Lower leg skin (tissue), 4 donors: ENCODE measurements at regions not wholly inside any gene's neighbourhood (a gene's known extent, or its start where the extent isn't known, plus 50 kb on each side); places are given as distances from the start of the nearest gene placed in this dataset.
"Not testable (repeated sequence)": the region's sequence is repeated elsewhere in the genome, so short reads cannot be mapped to it uniquely, and the experiment has no call there.

Experiments used
- DNase-seq, 2 donors: peaks; one replicate each; pipeline ENCODE4 v3.0.0-alpha.2; 2019; ENCODE audit warnings: low spot score in 2 of 2
- H3K4me3 ChIP-seq: fragments of 200-600 bp; sonication (generic); 2 replicates; pipeline ENCODE4 v1.5.1; 2017; ENCODE audit warnings: mild to moderate bottlenecking, low read depth; ENCODE audit not compliant: poor library complexity, severe bottlenecking
- CTCF ChIP-seq, 3 donors: fragments of 450-650 bp; IDR thresholded peaks; one replicate each; pipeline ENCODE4 v1.5.1; 2016; ENCODE audit warnings: antibody characterized with exemption in 3 of 3, mild to moderate bottlenecking in 3 of 3, moderate library complexity in 2 of 3
- POLR2A ChIP-seq, 2 donors: fragments of 450-650 bp; IDR thresholded peaks; one replicate each; pipeline ENCODE4 v1.6.1; 2016 to 2017; ENCODE audit warnings: antibody characterized with exemption in 2 of 2, mild to moderate bottlenecking in 1 of 2, moderate library complexity in 1 of 2
- WGBS, 2 donors: methylation state at CpG; one replicate each; pipeline ENCODE4 v1.1.5; 2018; 5-methylcytosine and 5-hydroxymethylcytosine counted together
- intact Hi-C: fragments of 100-400 bp; cut with DNase I; formaldehyde crosslinking; loops from one replicate; pipeline ENCODE4 v1.15.0; 2023; ENCODE audit warnings: low total_unique reads

- intact Hi-C loops = no loop called here
- WGBS, 2 donors = 70 to 77% methylated on average over 4 of the region's 4 CpGs
- no peak for DNase-seq
- H3K4me3 ChIP-seq = no peak overlapping the region
- TF ChIP-seq POLR2A (IDR thresholded peaks at IDR 0.05) = no peak
- TF ChIP-seq CTCF (IDR thresholded peaks at IDR 0.05) = no peak
Measured at GRCh38 chr15:63447017-63447676, 57.2 kb upstream of the USP3 start.

GRCh38 chr15:63448266-63448665 lies 56.1 kb upstream of the USP3 start:
- H3K4me3 ChIP-seq = no peak overlapping the region
- WGBS, 2 donors = 72 to 76% methylated on average over 4 of the region's 4 CpGs
- TF ChIP-seq POLR2A (IDR thresholded peaks at IDR 0.05) (no peak), CTCF (IDR thresholded peaks at IDR 0.05) (no peak)
- peak in 1 of 2 donors; percentile 24 for DNase-seq
- intact Hi-C loops = no loop called here

DNA sequence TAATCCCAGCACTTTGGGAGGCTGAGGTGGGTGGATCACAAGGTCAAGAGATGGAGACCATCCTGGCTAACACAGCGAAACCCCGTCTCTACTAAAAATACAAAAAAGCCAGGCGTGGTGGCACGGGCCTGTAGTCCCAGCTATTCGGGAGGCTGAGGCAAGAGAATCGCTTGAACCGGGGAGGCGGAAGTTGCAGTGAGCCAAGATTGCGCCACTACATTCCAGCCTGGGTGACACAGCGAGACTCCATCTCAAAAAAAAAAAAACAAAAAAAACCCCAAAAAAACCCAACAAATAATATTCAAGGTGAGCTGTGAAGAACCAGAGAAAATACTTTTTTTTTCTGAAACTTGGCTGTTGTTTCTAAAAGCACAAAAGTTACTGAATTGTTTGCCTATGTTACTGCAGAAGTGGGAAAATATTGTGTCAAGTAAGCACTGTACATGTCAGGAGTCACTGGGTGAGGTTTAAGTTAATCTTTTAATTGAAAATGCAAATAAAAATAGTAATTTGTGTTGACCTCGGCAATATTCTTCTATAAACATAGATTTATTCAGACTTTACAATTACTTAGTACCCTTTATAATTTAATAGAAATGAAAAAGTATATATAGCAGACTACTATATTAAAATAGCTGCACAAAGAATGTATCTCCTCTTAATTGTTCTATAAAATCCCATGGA lies 55.4 kb upstream of the USP3 start:
- intact Hi-C loops, H3K4me3 ChIP-seq: not testable (repeated sequence)
- DNase-seq = peak in 1 of 2 donors; percentile 57
- WGBS, 2 donors = 91 to 92% methylated on average over 11 of the region's 11 CpGs

- 41 to 42% methylated on average over 3 of the region's 3 CpGs for WGBS, 2 donors
- DNase-seq = peak in 1 of 2 donors; percentile 60
Measured at GRCh38 chr15:63449731-63450130, 54.7 kb upstream of the USP3 start.

GRCh38 chr15:63450884-63451225 lies 53.5 kb upstream of the USP3 start:
- WGBS, 2 donors = 93 to 96% methylated on average over 9 of the region's 9 CpGs
- H3K4me3 ChIP-seq = no peak overlapping the region
- TF ChIP-seq CTCF (IDR thresholded peaks at IDR 0.05) (no peak), POLR2A (IDR thresholded peaks at IDR 0.05) (no peak)
- DNase-seq = peak in 1 of 2 donors; percentile 21
- intact Hi-C loops = no loop called here

More at GRCh38 chr15:63449731-63450130, 54.7 kb upstream of the USP3 start:
- TF ChIP-seq CTCF (IDR thresholded peaks at IDR 0.05) = no peak
- no peak for TF ChIP-seq POLR2A (IDR thresholded peaks at IDR 0.05)
- no peak overlapping the region for H3K4me3 ChIP-seq
- intact Hi-C loops = no loop called here

DNA sequence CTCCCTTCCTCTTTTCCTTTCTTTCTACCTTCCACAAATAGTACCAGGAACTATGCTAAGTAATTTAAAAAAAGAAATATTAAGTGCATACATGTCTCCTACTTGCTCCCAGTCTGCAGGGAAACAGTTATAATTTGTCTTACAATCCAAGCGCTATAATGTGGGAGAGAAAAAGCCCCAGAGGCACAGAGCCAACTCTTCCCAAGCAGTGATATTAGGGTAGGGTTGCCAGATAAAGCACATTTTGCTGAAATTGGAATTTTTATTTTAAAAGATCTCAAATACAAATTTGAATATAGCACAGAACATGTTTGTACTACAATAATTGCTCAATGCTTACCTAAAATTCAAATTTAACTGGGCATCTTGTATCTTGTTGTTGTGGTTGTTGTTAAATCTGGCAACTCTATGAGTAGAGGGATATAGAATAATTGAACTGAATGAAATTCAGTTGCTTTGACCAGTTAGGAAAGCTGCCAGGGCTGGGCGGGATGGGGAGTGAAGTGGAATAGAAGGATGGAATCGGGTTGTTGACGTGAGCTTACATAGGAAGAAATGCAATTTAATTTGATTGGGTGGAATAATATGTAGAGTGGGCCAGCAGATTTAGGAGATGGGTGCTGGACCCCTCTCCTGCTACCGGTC lies 52.6 kb upstream of the USP3 start:
- no peak overlapping the region for H3K4me3 ChIP-seq
- 95 to 98% methylated on average over 5 of the region's 5 CpGs for WGBS, 2 donors
- DNase-seq = no peak
- TF ChIP-seq POLR2A (IDR thresholded peaks at IDR 0.05) (no peak), CTCF (IDR thresholded peaks at IDR 0.05) (no peak)
- intact Hi-C loops = no loop called here
